Astrocyte (in vitro differentiated cells and primary cell): ENCODE measurements at regions not wholly inside any gene's neighbourhood (a gene's known extent, or its start where the extent isn't known, plus 50 kb on each side); places are given as distances from the start of the nearest gene placed in this dataset.

Experiments used
- CTCF ChIP-seq: IDR thresholded peaks from 2 replicates; pipeline ENCODE4 v1.5.1; 2011; ENCODE audit warnings: low read depth, mild to moderate bottlenecking, inconsistent platforms, low read length, moderate library complexity; ENCODE audit not compliant: insufficient read depth
- EZH2 ChIP-seq: IDR thresholded peaks from 2 replicates; pipeline ENCODE4 v1.6.1; 2012; ENCODE audit warnings: mild to moderate bottlenecking, low read length, inconsistent platforms; ENCODE audit not compliant: insufficient read depth

- TF ChIP-seq CTCF (no peak), EZH2 (no peak)
Measured at GRCh38 chr2:238629064-238629463, 202.3 kb downstream of the ASB1 start.
